HG03460 (cell line): ENCODE measurements at regions not wholly inside any gene's neighbourhood (a gene's known extent, or its start where the extent isn't known, plus 50 kb on each side); places are given as distances from the start of the nearest gene placed in this dataset.

ENCODE experiments used
- ATAC-seq: cut with Tn5 transposase; IDR thresholded peaks from one replicate; pipeline ENCODE4 v1.9.1; 2021; ENCODE audit not compliant: unreplicated experiment

GRCh38 chr10:129275886-129276285 is 191.2 kb upstream of the MGMT start:
- no peak for ATAC-seq

GRCh38 chr10:129277084-129277483 is 190.0 kb upstream of the MGMT start:
- ATAC-seq: no peak

- ATAC-seq: no peak
These were observed 189.2 kb upstream of the MGMT start for GRCh38 chr10:129277841-129278240.

- ATAC-seq: no peak
These were observed 188.4 kb upstream of the MGMT start for GRCh38 chr10:129278686-129279085.

GRCh38 chr10:129279446-129280154 is 187.4 kb upstream of the MGMT start:
- ATAC-seq: no peak

- no peak for ATAC-seq
These were observed 186.9 kb upstream of the MGMT start for GRCh38 chr10:129280155-129280502.

- no peak for ATAC-seq
These were observed 186.0 kb upstream of the MGMT start for GRCh38 chr10:129280908-129281586.

- ATAC-seq: no peak
These were observed 181.6 kb upstream of the MGMT start for GRCh38 chr10:129285459-129285858.

GRCh38 chr10:129288999-129289584 is 177.9 kb upstream of the MGMT start:
- ATAC-seq: no peak

- no peak for ATAC-seq
These were observed 172.9 kb upstream of the MGMT start for GRCh38 chr10:129293991-129294700.

GRCh38 chr10:129294944-129295343 is 172.1 kb upstream of the MGMT start:
- ATAC-seq: no peak

- ATAC-seq: no peak
These were observed 162.0 kb upstream of the MGMT start for GRCh38 chr10:129305046-129305445.

- no peak for ATAC-seq
These were observed 159.9 kb upstream of the MGMT start for GRCh38 chr10:129307141-129307540.

GRCh38 chr10:129308953-129309564 is 158.0 kb upstream of the MGMT start:
- no peak for ATAC-seq

GRCh38 chr10:129309565-129309964 is 157.5 kb upstream of the MGMT start:
- ATAC-seq: no peak

GRCh38 chr10:129310881-129311280 is 156.2 kb upstream of the MGMT start:
- no peak for ATAC-seq

- no peak for ATAC-seq
These were observed 147.1 kb upstream of the MGMT start for GRCh38 chr10:129319934-129320333.

GRCh38 chr10:129320340-129320739 is 146.7 kb upstream of the MGMT start:
- ATAC-seq: no peak

GRCh38 chr10:129321727-129322126 is 145.3 kb upstream of the MGMT start:
- no peak for ATAC-seq

- ATAC-seq: no peak
These were observed 143.9 kb upstream of the MGMT start for GRCh38 chr10:129322933-129323820.
